Mesendoderm (in vitro differentiated cells): ENCODE measurements at regions not wholly inside any gene's neighbourhood (a gene's known extent, or its start where the extent isn't known, plus 50 kb on each side); places are given as distances from the start of the nearest gene placed in this dataset.

Experiments used
- DNase-seq: peaks from one replicate; pipeline ENCODE4 v3.0.0; 2013
- H2AK5ac ChIP-seq: 2 replicates; pipeline ENCODE4 v1.6.1; 2013; ENCODE audit warnings: low read length, inconsistent platforms
- H2BK120ac ChIP-seq: 2 replicates; pipeline ENCODE4 v1.6.1; 2013; ENCODE audit warnings: low read depth, mild to moderate bottlenecking, low read length, moderate library complexity, mixed read lengths
- H2BK15ac ChIP-seq: replicated peaks from 2 replicates; pipeline ENCODE4 v1.6.1; 2013; ENCODE audit warnings: low read depth, mild to moderate bottlenecking, moderate library complexity
- H2BK5ac ChIP-seq: 2 replicates; pipeline ENCODE4 v1.6.1; 2013; ENCODE audit warnings: low read length, inconsistent platforms
- H3K18ac ChIP-seq: 2 replicates; pipeline ENCODE4 v1.6.1; 2013; ENCODE audit warnings: mild to moderate bottlenecking, low read length, mixed read lengths
- H3K23ac ChIP-seq: one replicate; pipeline ENCODE4 v1.6.1; 2013; ENCODE audit warnings: low read length
- H3K27ac ChIP-seq: 2 replicates; pipeline ENCODE4 v1.5.1; 2013; ENCODE audit warnings: low read depth, mild to moderate bottlenecking, inconsistent platforms, low read length, moderate library complexity
- H3K27me3 ChIP-seq: 2 replicates; pipeline ENCODE4 v1.6.1; 2013; ENCODE audit warnings: low read length, control low read depth, mild to moderate bottlenecking, inconsistent platforms; ENCODE audit not compliant: insufficient read depth, poor library complexity
- H3K36me3 ChIP-seq: 2 replicates; pipeline ENCODE4 v1.6.1; 2013; ENCODE audit warnings: low read length, inconsistent platforms; ENCODE audit not compliant: control insufficient read depth, insufficient read depth
- H3K4ac ChIP-seq: one replicate; pipeline ENCODE4 v1.6.1; 2013; ENCODE audit warnings: low read depth, mild to moderate bottlenecking, low read length, moderate library complexity
- H3K4me1 ChIP-seq: 2 replicates; pipeline ENCODE4 v1.6.1; 2013; ENCODE audit warnings: low read depth, low read length, inconsistent platforms; ENCODE audit not compliant: control insufficient read depth
- H3K4me2 ChIP-seq: 2 replicates; pipeline ENCODE4 v1.6.1; 2013; ENCODE audit warnings: low read length
- H3K4me3 ChIP-seq: 2 replicates; pipeline ENCODE4 v1.5.1; 2013; ENCODE audit warnings: mild to moderate bottlenecking, low read length
- H3K56ac ChIP-seq: one replicate; pipeline ENCODE4 v1.6.1; 2013; ENCODE audit warnings: low read length
- H3K79me1 ChIP-seq: 2 replicates; pipeline ENCODE4 v1.6.1; 2013; ENCODE audit warnings: low read length, inconsistent platforms
- H3K79me2 ChIP-seq: 2 replicates; pipeline ENCODE4 v1.6.1; 2013; ENCODE audit warnings: mild to moderate bottlenecking, low read length; ENCODE audit not compliant: control insufficient read depth, insufficient read depth
- H3K9ac ChIP-seq: 2 replicates; pipeline ENCODE4 v1.6.1; 2013; ENCODE audit warnings: low read length, inconsistent platforms
- H4K5ac ChIP-seq: one replicate; pipeline ENCODE4 v1.6.1; 2013; ENCODE audit warnings: low read length
- H4K8ac ChIP-seq: one replicate; pipeline ENCODE4 v1.6.1; 2013; ENCODE audit warnings: low read depth, mild to moderate bottlenecking, control low read depth, low read length, moderate library complexity
- WGBS: extraction: QIAGEN DNeasy Blood & Tissue Kit; methylation state at CpG from one replicate; pipeline ENCODE4 v1.1.7; 2013; ENCODE audit warnings: low lambda C conversion rate, missing lambda C conversion rate; ENCODE audit not compliant: insufficient coverage; ENCODE audit errors: extremely low coverage; 5-methylcytosine and 5-hydroxymethylcytosine counted together

DNA sequence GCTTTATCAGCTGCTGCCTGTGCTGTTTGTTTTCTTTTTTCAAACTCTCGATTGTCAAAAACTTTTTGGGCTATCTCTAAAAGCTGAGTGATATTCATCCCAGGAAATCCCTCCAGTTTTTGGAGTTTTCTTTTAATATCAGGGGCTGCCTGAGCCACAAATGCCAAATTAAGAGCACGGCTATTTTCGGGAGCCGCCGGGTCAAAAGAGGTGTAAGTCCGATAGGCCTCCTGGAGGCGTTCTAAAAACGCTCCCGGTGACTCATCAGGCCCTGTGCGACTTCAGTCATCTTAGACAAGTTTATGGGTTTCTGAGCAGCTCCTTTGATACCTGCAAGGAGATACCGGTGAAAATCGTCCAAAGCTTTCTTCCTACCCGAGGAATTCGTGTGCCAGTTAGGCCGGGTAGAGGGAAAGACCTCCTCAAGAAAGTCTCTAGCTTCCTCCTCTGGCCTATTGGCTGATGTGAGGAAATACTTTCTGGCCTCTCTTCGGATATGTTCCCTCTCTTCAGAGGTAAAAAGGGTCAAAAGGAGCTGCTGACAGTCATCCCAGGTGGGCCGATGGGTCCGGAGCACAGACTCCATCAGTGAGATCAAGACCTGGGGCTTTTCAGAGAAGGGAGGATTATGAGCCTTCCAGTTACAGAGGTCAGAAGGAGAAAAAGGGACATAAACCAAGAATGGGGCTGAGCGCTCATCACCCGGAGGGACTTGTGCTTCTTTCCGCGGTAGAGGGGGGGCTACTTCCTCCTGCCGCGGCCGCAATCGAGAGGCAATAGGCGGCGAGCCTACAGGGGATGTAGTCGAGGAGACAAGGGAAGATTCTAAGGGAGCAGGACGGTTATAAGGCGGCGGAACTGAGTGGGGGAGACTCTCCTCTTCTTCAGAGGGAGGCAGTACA lies 151.1 kb downstream of the TRIM27 start:
- Histone ChIP-seq H3K27ac (no peak overlapping the region), H2BK120ac (peak overlapping the region; percentile 2), H3K18ac (peak overlapping the region; percentile 39), H3K36me3 (no peaks in the 10 kb centered on the region), H3K23ac (no peak overlapping the region), H4K5ac (no peak overlapping the region), H2AK5ac (no peak overlapping the region), H3K4me2 (peak overlapping the region; percentile 35), H2BK5ac (no peak overlapping the region), H3K27me3 (peaks cover 54% of the 10 kb centered on the region), H3K79me1 (no peaks in the 10 kb centered on the region), H4K8ac (no peak overlapping the region), H3K4me1 (peaks cover 6% of the 10 kb centered on the region), H3K79me2 (no peaks in the 10 kb centered on the region), H3K4ac (no peak overlapping the region), H3K9ac (peak overlapping the region; percentile 46), H3K4me3 (no peak overlapping the region), H2BK15ac (no peak overlapping the region), H3K56ac (peak overlapping the region; percentile 72)
- DNase-seq = peak; percentile 67
- no CpG with 5 or more reads among the region's 32 CpGs for WGBS

DNA sequence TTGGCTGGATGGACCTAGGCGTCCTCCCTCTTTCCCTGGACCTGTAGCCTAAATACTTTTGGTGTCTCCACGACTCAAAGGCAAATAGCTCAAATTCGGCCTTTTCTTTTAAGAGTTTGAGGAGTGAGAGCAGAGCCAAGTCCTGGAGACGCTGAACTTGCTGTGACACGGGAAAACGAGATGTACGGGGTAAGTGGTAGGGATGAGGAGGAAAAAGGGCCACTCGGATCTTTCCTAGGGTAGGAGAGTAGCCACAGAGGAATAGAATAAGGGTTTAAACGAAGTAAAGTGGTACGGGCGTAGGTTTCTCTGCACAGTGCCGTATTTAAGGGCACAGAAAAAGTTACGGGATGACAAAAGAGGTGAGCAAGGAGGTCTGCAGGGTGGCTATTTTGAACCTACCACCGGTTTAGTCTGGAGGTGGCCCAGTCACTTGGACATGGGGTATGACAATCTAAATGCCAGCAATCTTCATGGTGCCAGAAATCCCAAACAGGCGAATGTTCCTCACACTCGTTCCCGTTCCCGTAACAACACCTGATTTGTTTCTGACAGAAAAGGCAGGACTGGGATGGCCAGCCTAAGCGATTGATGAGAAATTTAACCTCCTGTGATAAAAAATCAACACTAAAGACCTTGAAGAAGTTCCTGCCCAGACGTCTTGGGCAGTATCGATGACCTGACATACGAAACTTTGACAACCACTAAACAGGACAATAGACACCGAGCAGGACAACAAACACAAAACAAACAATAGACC lies 149.3 kb downstream of the TRIM27 start:
- peak overlapping the region; percentile 13 for H3K4me3 ChIP-seq
- peak overlapping the region; percentile 73 for H3K56ac ChIP-seq
- H3K27me3 ChIP-seq = peaks cover 53% of the 10 kb centered on the region
- peak overlapping the region; percentile 5 for H3K4me2 ChIP-seq
- H3K4ac ChIP-seq = no peak overlapping the region
- H3K79me2 ChIP-seq = no peaks in the 10 kb centered on the region
- H4K5ac ChIP-seq = no peak overlapping the region
- no peak overlapping the region for H4K8ac ChIP-seq
- peak overlapping the region; percentile 57 for H3K9ac ChIP-seq
- no peak overlapping the region for H2AK5ac ChIP-seq
- no peak overlapping the region for H2BK5ac ChIP-seq
- no peak overlapping the region for H2BK15ac ChIP-seq
- no peak overlapping the region for H3K27ac ChIP-seq
- no peaks in the 10 kb centered on the region for H3K79me1 ChIP-seq
- no peak overlapping the region for H2BK120ac ChIP-seq
- H3K4me1 ChIP-seq = peaks cover 6% of the 10 kb centered on the region
- DNase-seq = no peak
- no CpG with 5 or more reads among the region's 23 CpGs for WGBS
- no peaks in the 10 kb centered on the region for H3K36me3 ChIP-seq
- H3K23ac ChIP-seq = no peak overlapping the region
- H3K18ac ChIP-seq = no peak overlapping the region

DNA sequence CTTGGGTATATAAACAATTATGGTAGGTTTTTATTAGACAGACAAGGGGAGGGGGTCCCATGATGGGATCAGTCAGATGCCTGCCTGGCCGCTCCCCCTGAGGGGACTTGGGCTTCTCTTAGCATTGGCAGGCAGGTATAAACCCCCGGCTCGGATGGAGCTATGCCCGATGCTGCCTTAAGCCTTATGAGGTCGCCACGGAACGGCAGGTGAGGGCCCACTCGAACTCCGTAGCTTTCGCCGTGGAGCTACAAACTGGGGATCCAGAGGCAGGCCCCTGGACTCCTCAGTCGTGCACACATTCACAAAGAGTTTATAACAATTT lies 148.8 kb downstream of the TRIM27 start:
- no CpG with 5 or more reads among the region's 12 CpGs for WGBS
- H2BK120ac ChIP-seq = no peak overlapping the region

DNA sequence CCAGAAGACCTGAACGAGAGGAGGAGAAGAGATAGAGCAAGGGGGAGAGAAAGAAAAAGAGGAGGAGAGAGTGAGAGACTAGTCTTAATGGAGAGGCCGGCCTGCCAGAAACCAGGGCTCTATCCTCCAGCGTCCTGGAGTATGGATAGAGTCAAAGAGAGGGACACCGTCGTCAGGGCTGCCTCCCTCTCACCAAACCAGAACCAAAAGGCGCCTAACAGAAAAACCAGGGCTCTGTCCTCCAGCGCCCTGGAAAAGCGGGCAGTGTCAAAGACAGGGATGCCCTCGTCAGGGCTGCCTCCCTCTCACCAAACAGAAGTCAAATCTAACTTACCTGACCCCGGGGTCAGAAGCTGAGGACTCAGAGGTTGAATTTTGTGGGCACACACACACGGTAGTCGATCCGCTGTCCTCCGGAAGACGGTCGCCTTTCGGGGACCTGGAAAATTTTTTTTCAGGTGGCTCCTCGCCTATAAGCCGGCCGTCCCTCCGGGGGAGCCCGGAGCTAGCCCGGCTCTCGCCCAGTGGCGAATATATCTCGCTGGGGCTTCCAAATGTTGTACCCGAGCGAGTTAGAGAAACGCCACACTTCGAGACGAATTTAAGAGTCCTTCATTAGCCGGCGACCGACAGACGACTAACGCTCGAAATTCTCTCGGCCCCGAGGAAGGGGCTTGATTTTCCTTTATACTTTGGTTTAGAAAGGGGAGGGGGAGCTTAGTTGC lies 148.2 kb downstream of the TRIM27 start:
- no peak overlapping the region for H2AK5ac ChIP-seq
- peak overlapping the region; percentile 85 for H2BK120ac ChIP-seq
- no peak overlapping the region for H2BK15ac ChIP-seq
- H3K4me2 ChIP-seq = peak overlapping the region; percentile 49
- DNase-seq = no peak
- H4K5ac ChIP-seq = no peak overlapping the region
- peak overlapping the region; percentile 73 for H3K56ac ChIP-seq
- peaks cover 46% of the 10 kb centered on the region for H3K27me3 ChIP-seq
- no CpG with 5 or more reads among the region's 39 CpGs for WGBS
- peaks cover 4% of the 10 kb centered on the region for H3K4me1 ChIP-seq
- H3K4me3 ChIP-seq = peak overlapping the region; percentile 29
- peak overlapping the region; percentile 3 for H3K23ac ChIP-seq
- H3K79me2 ChIP-seq = no peaks in the 10 kb centered on the region
- peak overlapping the region; percentile 36 for H3K27ac ChIP-seq
- H3K4ac ChIP-seq = no peak overlapping the region
- no peak overlapping the region for H4K8ac ChIP-seq
- peak overlapping the region; percentile 95 for H3K18ac ChIP-seq
- H3K9ac ChIP-seq = peak overlapping the region; percentile 57
- no peaks in the 10 kb centered on the region for H3K36me3 ChIP-seq
- H3K79me1 ChIP-seq = no peaks in the 10 kb centered on the region
- peak overlapping the region; percentile 29 for H2BK5ac ChIP-seq

More for the DNA sequence above, 148.8 kb downstream of the TRIM27 start:
- H3K23ac ChIP-seq = no peak overlapping the region
- no peak overlapping the region for H2BK5ac ChIP-seq
- H3K18ac ChIP-seq = peak overlapping the region; percentile 95
- H3K56ac ChIP-seq = peak overlapping the region; percentile 73
- H2AK5ac ChIP-seq = no peak overlapping the region
- no peak overlapping the region for H2BK15ac ChIP-seq
- no peak for DNase-seq
- no peak overlapping the region for H3K4me3 ChIP-seq
- H4K8ac ChIP-seq = no peak overlapping the region
- peak overlapping the region; percentile 49 for H3K4me2 ChIP-seq
- H3K79me1 ChIP-seq = no peaks in the 10 kb centered on the region
- H3K27ac ChIP-seq = no peak overlapping the region
- H3K27me3 ChIP-seq = peaks cover 51% of the 10 kb centered on the region
- no peak overlapping the region for H3K4ac ChIP-seq
- H3K79me2 ChIP-seq = no peaks in the 10 kb centered on the region
- peaks cover 4% of the 10 kb centered on the region for H3K4me1 ChIP-seq
- no peaks in the 10 kb centered on the region for H3K36me3 ChIP-seq
- H3K9ac ChIP-seq = peak overlapping the region; percentile 57
- no peak overlapping the region for H4K5ac ChIP-seq

DNA sequence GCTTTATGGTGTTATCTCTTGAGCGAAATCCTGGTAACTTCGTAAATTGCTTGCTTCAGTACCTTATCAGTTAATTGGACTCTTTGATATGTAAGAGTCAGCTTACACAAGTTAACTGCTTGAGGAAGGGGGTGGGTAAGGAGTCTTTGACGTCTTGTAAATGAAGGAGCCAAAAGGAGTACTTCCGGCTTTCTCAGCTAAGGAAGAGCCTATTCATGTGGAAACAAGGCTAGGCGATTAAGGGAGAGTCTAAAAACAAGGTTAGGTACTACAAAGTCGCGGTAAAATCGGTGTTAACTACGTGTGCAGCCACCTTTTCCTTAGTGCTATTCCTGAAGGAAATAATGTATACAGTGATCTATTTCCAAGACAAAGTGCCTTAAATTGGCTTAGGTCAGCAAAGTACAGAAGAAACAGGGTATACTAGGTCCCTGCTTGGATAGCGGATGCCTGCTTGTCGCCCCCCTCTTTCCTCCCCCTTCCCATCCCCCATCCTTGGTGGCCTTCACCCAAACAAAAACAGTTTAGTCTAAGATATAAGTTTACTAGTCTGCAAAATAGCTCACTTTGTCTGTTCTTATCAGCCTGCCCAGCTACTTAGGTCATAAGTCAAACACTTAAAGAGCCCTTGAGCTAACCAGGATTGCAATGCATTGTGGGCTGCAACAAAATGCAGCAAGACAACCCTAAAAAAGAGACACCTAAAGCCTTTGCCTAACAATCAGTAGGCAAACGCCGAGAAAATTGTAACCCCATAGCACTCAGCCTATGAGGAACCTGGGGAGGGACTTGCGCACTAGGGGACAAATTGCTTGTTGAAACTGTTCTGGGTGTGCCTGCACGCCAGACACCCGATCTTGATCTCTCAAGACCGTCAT lies 147.3 kb downstream of the TRIM27 start:
- Histone ChIP-seq H3K27ac (peak overlapping the region; percentile 25), H2BK15ac (no peak overlapping the region), H3K4ac (no peak overlapping the region), H4K8ac (no peak overlapping the region), H3K27me3 (peaks cover 37% of the 10 kb centered on the region), H3K4me3 (no peak overlapping the region), H3K56ac (peak overlapping the region; percentile 66), H3K36me3 (no peaks in the 10 kb centered on the region), H2BK120ac (no peak overlapping the region), H3K23ac (no peak overlapping the region), H4K5ac (no peak overlapping the region), H3K79me1 (no peaks in the 10 kb centered on the region), H3K4me1 (peaks cover 4% of the 10 kb centered on the region), H3K9ac (peak overlapping the region; percentile 25), H3K79me2 (no peaks in the 10 kb centered on the region), H3K18ac (peak overlapping the region; percentile 31), H2BK5ac (peak overlapping the region; percentile 24), H3K4me2 (peak overlapping the region; percentile 9), H2AK5ac (no peak overlapping the region)
- peak; percentile 96 for DNase-seq
- no CpG with 5 or more reads among the region's 17 CpGs for WGBS
